ENCODE measurements at regions not wholly inside any gene's neighbourhood (a gene's known extent, or its start where the extent isn't known, plus 50 kb on each side); places are given as distances from the start of the nearest gene placed in this dataset.

DNA sequence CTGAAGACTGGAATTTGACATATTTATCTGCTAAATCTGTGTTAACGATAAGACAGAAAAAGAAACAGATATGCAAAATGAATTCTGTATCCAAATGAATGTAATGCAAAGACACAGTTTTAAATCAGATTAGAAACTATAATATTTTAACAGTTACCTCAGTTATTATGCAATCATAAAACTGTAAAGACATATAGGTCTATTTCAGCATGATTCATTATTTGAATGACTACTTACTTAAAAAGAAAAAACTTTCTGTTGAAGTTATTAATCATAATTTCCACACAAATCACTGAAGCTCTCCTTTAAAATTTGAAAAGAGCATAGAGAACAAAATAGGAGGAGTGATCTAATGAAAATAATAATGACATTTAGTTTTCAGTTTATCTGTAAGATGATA, 742.6 kb downstream of the FSCB start:
- Histone ChIP-seq H3K9me3 (no peaks in the 10 kb centered on the region), H3K36me3 (no peaks in the 10 kb centered on the region), H3K27me3 (no peaks in the 10 kb centered on the region), H3K4me3 (replicated peaks in 1 of 3) (no peak overlapping the region), H3K4me1 (no peaks in the 10 kb centered on the region), H3K27ac (no peak overlapping the region)
- WGBS, 2 donors = 87 to 88% methylated on average over 1 of the region's 1 CpG
- intact Hi-C loops (cut with DNase I) = no loop called here
- TF ChIP-seq, protein P1, sequence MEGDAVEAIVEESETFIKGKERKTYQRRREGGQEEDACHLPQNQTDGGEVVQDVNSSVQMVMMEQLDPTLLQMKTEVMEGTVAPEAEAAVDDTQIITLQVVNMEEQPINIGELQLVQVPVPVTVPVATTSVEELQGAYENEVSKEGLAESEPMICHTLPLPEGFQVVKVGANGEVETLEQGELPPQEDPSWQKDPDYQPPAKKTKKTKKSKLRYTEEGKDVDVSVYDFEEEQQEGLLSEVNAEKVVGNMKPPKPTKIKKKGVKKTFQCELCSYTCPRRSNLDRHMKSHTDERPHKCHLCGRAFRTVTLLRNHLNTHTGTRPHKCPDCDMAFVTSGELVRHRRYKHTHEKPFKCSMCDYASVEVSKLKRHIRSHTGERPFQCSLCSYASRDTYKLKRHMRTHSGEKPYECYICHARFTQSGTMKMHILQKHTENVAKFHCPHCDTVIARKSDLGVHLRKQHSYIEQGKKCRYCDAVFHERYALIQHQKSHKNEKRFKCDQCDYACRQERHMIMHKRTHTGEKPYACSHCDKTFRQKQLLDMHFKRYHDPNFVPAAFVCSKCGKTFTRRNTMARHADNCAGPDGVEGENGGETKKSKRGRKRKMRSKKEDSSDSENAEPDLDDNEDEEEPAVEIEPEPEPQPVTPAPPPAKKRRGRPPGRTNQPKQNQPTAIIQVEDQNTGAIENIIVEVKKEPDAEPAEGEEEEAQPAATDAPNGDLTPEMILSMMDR (IDR thresholded peaks at IDR 0.05) = no peak
- no peak for TF ChIP-seq POLR2A (IDR thresholded peaks at IDR 0.05)
- no peak for DNase-seq

DNA sequence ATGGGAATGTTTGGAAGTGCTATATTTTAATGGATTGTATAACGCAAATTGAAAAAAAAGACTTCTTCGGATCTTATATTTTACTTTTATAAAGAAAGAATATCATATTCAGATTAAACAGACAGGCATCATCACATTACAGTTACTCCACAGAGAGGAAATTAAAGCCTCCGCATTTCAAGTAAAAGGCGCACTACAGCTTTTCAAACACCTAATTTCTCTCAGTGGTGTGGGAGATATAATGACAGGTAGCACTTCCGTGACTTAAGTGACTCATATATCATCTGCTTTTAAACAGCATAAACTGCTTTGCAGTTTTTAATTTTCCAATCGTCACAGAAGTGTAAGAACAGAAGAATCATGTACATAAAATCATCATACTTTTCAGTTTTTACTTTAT, 751.4 kb downstream of the FSCB start:
- DNase-seq = no peak
- Histone ChIP-seq H3K27ac (no peak overlapping the region), H3K9me3 (no peaks in the 10 kb centered on the region), H3K36me3 (no peaks in the 10 kb centered on the region), H3K4me1 (no peaks in the 10 kb centered on the region), H3K4me3 (replicated peaks in 1 of 3) (no peak overlapping the region), H3K27me3 (no peaks in the 10 kb centered on the region)
- TF ChIP-seq, protein P1 (IDR thresholded peaks at IDR 0.05) = no peak
- TF ChIP-seq POLR2A (IDR thresholded peaks at IDR 0.05) = no peak
- 87 to 89% methylated on average over 6 of the region's 6 CpGs for WGBS, 2 donors
- intact Hi-C loops (cut with DNase I) = no loop called here

GRCh38 chr14:43754838-43755237, 752.2 kb downstream of the FSCB start:
- no peaks in the 10 kb centered on the region for H3K27me3 ChIP-seq
- no peaks in the 10 kb centered on the region for H3K36me3 ChIP-seq
- no peak overlapping the region for H3K27ac ChIP-seq
- no peak for TF ChIP-seq POLR2A (IDR thresholded peaks at IDR 0.05)
- TF ChIP-seq, protein P1 (IDR thresholded peaks at IDR 0.05) = no peak
- DNase-seq = no peak
- H3K4me3 ChIP-seq (replicated peaks in 1 of 3) = no peak overlapping the region
- intact Hi-C loops (cut with DNase I) = no loop called here
- H3K9me3 ChIP-seq = no peaks in the 10 kb centered on the region
- WGBS, 2 donors = 78 to 81% methylated on average over 3 of the region's 3 CpGs
- no peaks in the 10 kb centered on the region for H3K4me1 ChIP-seq

DNA sequence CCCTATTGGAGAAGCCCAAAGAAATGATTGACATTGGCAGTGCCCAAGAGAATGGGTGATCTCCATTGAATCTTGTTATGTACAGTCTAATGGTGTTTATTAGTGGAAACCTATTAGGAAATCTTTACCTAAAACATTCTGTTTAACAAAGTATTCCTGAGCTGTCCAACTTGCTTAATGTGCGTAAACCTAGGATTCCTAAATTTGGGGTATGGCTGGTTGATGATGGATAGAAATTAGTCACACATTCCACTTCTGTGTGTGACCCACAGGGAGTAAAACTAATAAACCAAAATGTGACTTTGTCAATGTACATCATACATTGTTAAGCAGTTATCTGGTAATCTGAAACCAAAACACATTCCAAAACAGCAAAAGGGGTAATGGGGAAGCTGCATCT, 761.3 kb downstream of the FSCB start:
- Histone ChIP-seq H3K9me3 (no peaks in the 10 kb centered on the region), H3K36me3 (no peaks in the 10 kb centered on the region), H3K4me1 (no peaks in the 10 kb centered on the region), H3K27ac (no peak overlapping the region), H3K27me3 (no peaks in the 10 kb centered on the region), H3K4me3 (replicated peaks in 1 of 3) (no peak overlapping the region)
- TF ChIP-seq POLR2A (IDR thresholded peaks at IDR 0.05) = no peak
- TF ChIP-seq, protein P1 (IDR thresholded peaks at IDR 0.05) = no peak
- WGBS, 2 donors = 94 to 100% methylated on average over 1 of the region's 1 CpG
- DNase-seq = no peak
- intact Hi-C loops (cut with DNase I) = no loop called here

- no peaks in the 10 kb centered on the region for H3K4me1 ChIP-seq
- H3K4me3 ChIP-seq (replicated peaks in 1 of 3) = no peak overlapping the region
- no peak for TF ChIP-seq POLR2A (IDR thresholded peaks at IDR 0.05)
- TF ChIP-seq, protein P1 (IDR thresholded peaks at IDR 0.05) = no peak
- 22% methylated on average over 3 of the region's 3 CpGs for WGBS, 2 donors
- H3K9me3 ChIP-seq = no peaks in the 10 kb centered on the region
- intact Hi-C loops (cut with DNase I) = no loop called here
- no peak for DNase-seq
- no peaks in the 10 kb centered on the region for H3K36me3 ChIP-seq
- no peaks in the 10 kb centered on the region for H3K27me3 ChIP-seq
- H3K27ac ChIP-seq = no peak overlapping the region
These were observed 771.2 kb downstream of the FSCB start for GRCh38 chr14:43735932-43736331.

Measured in thyroid gland (tissue), 4 donors.